GM18907 (cell line): ENCODE measurements at regions not wholly inside any gene's neighbourhood (a gene's known extent, or its start where the extent isn't known, plus 50 kb on each side); places are given as distances from the start of the nearest gene placed in this dataset.
"Not testable (repeated sequence)": the region's sequence is repeated elsewhere in the genome, so short reads cannot be mapped to it uniquely, and the experiment has no call there.

ENCODE experiments used
- ATAC-seq: cut with Tn5 transposase; IDR thresholded peaks from one replicate; pipeline ENCODE4 v1.9.1; 2021; ENCODE audit warnings: mild to moderate bottlenecking, moderate library complexity; ENCODE audit not compliant: unreplicated experiment

- no peak for ATAC-seq
Measured at GRCh38 chr3:105277656-105278055, 89.1 kb upstream of the ALCAM start.

DNA sequence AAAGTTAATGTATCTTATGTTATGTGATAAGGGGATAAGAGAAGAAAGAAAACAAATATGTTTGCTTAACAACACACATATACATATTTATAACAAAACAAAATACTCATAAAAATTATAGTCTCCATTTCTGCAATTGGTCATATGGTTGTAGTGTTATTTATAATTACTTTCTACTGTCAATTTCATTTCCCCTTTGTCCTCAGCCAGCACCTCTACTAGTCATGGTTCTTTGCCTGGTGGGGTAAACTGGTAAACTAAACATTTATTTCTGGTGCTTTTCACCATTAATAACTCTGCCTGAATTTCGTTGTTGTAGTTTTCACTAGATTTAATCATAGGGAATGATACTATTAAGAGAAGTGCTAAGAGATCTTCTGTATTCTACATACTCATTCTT is 88.0 kb upstream of the ALCAM start:
- ATAC-seq: no peak

DNA sequence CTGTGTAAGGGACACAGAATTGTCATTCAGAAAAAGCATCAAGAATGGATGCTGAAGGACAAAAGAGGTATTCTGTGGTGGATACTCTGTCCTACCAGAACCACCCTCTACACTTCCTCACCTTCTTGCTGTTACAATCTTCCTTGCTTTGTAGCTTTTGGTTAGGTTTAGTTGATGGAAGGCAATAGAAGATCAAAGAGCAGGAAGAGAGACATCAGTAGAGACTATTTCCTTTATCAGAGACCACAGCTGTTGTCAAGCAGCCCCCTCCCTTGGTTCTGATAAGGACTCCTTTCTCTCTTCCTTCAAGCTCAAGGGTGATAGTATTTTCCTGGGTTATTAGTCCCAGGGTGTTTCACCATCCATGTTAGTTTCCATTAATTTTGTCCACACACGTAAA is 84.7 kb upstream of the ALCAM start:
- ATAC-seq: no peak

DNA sequence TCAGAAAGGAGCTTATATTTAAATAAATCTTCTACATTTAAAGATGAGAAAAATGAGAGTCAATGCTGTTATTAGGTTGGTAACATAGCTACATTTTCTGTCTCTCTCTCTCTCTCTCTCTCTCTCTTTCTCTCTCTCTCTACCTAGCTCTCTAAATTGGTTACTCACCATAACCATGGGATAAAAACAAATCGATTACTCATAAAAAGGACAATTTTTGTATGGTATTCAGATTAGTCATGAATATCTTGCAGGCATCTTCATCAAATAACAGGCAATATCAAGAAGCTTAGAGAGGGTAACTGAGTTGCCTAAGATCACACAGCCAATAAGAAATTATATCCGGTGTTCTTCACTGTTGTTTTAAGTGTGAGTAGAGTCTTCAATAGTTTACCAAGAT is 81.8 kb upstream of the ALCAM start:
- no peak for ATAC-seq

- ATAC-seq: no peak
Measured at GRCh38 chr3:105285653-105286241, 81.0 kb upstream of the ALCAM start.

- no peak for ATAC-seq
Measured at GRCh38 chr3:105293441-105293840, 73.3 kb upstream of the ALCAM start.

DNA sequence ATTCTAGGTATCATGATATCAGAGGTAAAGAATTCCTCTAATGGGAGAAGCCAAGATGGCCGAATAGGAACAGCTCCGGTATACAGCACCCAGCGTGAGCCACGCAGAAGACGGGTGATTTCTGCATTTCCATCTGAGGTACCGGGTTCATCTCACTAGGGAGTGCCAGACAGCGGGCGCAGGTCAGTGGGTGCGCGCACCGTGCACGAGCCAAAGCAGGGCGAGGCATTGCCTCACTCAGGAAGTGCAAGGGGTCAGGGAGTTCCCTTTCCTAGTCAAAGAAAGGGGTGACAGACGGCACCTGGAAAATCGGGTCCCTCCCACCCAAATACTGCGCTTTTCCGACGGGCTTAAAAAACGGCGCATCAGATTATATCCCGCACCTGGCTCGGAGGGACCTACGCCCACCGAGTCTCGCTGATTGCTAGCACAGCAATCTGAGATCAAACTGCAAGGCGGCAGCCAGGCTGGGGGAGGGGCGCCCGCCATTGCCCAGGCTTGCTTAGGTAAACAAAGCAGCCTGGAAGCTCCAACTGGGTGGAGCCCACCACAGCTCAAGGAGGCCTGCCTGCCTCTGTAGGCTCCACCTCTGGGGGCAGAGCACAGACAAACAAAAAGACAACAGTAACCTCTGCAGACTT is 70.4 kb upstream of the ALCAM start:
- ATAC-seq: not testable (repeated sequence)

DNA sequence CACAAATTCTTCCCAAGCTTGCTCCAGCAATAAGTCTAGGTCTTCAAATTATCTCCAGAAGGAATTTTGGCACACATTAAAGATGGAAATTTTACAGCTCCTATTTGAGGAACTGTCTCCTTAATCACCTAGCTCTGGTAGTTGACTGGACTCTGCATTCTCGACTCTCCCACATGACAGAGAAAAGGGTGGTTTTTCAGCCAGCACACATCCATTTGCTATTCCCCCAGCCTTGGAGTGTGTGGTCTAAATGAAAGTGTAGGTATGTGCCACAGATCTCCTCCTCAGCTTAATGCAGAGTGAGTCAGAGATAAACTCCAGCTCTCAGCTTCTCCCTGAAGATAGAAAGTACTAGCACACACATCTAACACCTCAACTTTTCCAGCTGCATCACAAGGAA is 62.2 kb upstream of the ALCAM start:
- no peak for ATAC-seq

GRCh38 chr3:105315144-105315543 is 51.6 kb upstream of the ALCAM start:
- ATAC-seq: no peak

GRCh38 chr3:105315815-105316214 is 50.9 kb upstream of the ALCAM start:
- no peak for ATAC-seq

GRCh38 chr3:105316331-105316730 is 50.4 kb upstream of the ALCAM start:
- no peak for ATAC-seq
